ENCODE measurements at regions not wholly inside any gene's neighbourhood (a gene's known extent, or its start where the extent isn't known, plus 50 kb on each side); places are given as distances from the start of the nearest gene placed in this dataset.

DNA sequence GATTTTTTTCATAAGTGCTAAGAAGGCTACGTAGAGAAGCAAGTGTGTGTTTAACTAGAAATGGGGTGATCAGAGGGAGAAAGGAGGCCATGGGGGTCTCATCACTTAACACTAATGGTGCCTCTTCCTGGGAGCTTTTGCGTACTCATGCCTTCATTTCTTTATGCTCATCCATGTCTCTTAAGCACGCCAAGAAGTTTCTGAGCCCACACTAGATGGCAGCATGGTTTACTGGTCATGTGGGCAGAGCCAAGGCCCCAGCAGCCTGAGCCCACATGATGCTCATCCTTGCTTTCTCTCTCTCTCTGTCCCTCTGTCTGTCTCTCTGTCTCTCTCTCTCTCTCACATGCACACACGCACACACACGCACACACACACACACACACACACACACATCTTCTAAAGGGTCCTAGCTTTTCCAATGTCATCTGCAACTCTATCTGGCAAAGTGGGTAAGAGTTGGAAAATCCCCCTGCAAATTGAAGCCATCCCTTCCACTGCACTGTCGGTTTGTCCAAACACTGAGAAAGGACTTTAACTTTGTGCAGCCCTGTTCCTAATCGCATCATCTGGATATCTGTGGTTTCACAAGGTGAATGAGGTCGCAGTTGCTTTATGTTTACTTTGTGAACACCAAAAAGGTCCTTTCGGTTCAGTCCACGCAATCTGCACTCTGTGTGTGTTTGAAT is 137.1 kb upstream of the CCDC68 start:
- TF ChIP-seq, protein P1, sequence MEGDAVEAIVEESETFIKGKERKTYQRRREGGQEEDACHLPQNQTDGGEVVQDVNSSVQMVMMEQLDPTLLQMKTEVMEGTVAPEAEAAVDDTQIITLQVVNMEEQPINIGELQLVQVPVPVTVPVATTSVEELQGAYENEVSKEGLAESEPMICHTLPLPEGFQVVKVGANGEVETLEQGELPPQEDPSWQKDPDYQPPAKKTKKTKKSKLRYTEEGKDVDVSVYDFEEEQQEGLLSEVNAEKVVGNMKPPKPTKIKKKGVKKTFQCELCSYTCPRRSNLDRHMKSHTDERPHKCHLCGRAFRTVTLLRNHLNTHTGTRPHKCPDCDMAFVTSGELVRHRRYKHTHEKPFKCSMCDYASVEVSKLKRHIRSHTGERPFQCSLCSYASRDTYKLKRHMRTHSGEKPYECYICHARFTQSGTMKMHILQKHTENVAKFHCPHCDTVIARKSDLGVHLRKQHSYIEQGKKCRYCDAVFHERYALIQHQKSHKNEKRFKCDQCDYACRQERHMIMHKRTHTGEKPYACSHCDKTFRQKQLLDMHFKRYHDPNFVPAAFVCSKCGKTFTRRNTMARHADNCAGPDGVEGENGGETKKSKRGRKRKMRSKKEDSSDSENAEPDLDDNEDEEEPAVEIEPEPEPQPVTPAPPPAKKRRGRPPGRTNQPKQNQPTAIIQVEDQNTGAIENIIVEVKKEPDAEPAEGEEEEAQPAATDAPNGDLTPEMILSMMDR (IDR thresholded peaks at IDR 0.05) = no peak
- DNase-seq (ENCODE audit: low spot score) (no peak), ATAC-seq (ENCODE audit: low FRiP score) (no peak)

DNA sequence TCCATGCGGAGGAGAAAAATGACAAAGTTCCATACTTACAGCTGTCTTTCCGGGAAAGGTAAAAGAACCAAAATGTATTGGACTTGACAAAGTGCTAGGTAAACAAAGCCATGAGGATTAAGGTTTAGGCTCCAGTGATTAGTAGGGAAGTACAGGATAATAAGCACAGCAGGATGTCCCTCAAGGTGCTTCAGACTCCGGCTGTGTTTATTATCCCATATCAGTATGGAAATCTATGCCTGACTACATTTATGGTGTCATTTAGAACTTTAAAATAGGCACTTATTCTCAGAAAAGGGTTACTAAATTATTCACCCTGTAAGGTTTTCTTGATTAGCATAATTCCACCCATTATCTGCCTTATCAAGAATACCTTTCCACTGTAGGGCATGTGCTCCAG is 136.3 kb upstream of the CCDC68 start:
- DNase-seq (ENCODE audit: low spot score) (no peak), ATAC-seq (ENCODE audit: low FRiP score) (no peak)
- TF ChIP-seq, protein P1 (IDR thresholded peaks at IDR 0.05) = no peak

DNA sequence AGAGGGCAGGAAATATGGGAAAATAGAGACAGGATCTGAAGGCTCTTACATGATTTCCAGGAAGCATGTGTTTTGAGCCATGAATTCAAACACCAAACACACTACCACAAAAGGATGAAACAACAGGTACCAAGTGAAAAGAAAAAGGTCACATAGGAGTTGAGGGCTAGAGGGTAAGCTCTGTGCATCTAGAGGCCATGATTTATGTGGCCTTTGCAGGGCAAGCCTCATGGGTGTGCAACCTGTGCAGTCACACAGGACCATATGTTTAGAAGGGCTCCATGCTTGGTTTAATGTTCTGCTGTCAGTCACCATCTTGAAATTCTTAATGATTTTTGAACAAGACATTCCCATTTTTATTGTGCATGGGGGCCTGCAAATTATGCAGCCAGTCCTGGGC is 134.5 kb upstream of the CCDC68 start:
- DNase-seq (ENCODE audit: low spot score) (no peak), ATAC-seq (ENCODE audit: low FRiP score) (no peak)
- TF ChIP-seq, protein P1 (IDR thresholded peaks at IDR 0.05) = no peak

- DNase-seq (ENCODE audit: low spot score) (no peak), ATAC-seq (ENCODE audit: low FRiP score) (no peak)
- TF ChIP-seq, protein P1 (IDR thresholded peaks at IDR 0.05) = no peak
These were observed 134.0 kb upstream of the CCDC68 start for GRCh38 chr18:55093295-55093694.

- TF ChIP-seq, protein P1 (IDR thresholded peaks at IDR 0.05) = no peak
- ATAC-seq (ENCODE audit: low FRiP score) = no peak
- DNase-seq (ENCODE audit: low spot score) = no peak
These were observed 132.9 kb upstream of the CCDC68 start for GRCh38 chr18:55092166-55092565.

DNA sequence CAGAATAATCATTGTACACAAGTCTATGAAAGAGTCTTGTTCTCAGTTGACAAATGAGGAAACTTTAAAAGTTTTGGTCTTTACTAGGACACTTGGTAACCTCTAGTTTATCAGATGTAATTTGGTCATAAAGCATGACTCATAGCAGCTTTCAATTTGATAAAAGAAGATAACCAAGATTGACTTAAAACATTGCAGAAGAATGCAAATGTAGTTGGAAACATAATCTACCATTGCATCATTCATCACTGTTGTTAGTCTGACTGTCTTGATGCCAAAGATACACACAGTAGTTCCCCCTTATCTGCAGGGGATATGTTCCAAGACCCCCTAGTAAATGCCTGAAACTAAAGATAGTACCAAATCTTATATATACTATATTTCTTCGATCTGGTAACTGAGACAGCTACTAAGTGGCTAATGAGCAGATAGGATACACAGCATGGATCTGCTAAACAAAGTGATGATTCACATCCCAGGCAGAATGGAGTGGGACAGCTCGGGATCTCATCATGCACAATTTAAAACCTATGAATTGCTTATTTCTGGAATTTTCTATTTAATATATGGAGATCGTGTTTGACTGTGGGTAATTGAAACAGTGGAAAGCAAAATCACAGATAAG is 131.4 kb upstream of the CCDC68 start:
- DNase-seq (ENCODE audit: low spot score) (no peak), ATAC-seq (ENCODE audit: low FRiP score) (no peak)
- TF ChIP-seq, protein P1 (IDR thresholded peaks at IDR 0.05) = no peak

GRCh38 chr18:55089610-55090009 is 130.3 kb upstream of the CCDC68 start:
- TF ChIP-seq, protein P1 (IDR thresholded peaks at IDR 0.05) = no peak
- ATAC-seq (ENCODE audit: low FRiP score) (no peak), DNase-seq (ENCODE audit: low spot score) (no peak)
